ENCODE measurements at regions not wholly inside any gene's neighbourhood (a gene's known extent, or its start where the extent isn't known, plus 50 kb on each side); places are given as distances from the start of the nearest gene placed in this dataset.
"Not testable (repeated sequence)": the region's sequence is repeated elsewhere in the genome, so short reads cannot be mapped to it uniquely, and the experiment has no call there.

DNA sequence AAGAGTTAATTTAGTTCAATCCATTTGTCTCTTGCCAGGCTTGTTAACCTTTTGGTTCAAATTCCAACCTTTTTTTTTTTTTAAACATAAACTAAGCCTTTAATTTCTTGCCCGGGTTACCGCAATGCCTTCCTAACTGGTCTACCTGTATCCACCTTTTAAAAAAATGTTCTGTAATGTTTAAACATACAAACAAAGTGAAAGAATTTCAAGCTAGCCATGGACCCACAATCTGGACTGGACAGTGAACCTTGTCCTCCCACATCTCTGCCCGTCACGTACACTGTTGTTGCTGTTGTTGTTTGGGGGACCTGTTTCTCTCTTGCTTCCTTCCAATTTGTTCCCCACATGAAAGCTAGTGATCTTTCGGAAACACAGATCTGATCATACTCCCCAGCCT lies 724.7 kb upstream of the AUTS2 start:
- H3K27me3 ChIP-seq (ENCODE audit: control insufficient read depth, insufficient read depth, low read length) = no peaks in the 10 kb centered on the region
- no peaks in the 10 kb centered on the region for H3K79me2 ChIP-seq
- TF ChIP-seq, protein P1, sequence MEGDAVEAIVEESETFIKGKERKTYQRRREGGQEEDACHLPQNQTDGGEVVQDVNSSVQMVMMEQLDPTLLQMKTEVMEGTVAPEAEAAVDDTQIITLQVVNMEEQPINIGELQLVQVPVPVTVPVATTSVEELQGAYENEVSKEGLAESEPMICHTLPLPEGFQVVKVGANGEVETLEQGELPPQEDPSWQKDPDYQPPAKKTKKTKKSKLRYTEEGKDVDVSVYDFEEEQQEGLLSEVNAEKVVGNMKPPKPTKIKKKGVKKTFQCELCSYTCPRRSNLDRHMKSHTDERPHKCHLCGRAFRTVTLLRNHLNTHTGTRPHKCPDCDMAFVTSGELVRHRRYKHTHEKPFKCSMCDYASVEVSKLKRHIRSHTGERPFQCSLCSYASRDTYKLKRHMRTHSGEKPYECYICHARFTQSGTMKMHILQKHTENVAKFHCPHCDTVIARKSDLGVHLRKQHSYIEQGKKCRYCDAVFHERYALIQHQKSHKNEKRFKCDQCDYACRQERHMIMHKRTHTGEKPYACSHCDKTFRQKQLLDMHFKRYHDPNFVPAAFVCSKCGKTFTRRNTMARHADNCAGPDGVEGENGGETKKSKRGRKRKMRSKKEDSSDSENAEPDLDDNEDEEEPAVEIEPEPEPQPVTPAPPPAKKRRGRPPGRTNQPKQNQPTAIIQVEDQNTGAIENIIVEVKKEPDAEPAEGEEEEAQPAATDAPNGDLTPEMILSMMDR (IDR thresholded peaks at IDR 0.05) = no peak
- H3K27ac ChIP-seq = no peak overlapping the region
- no peak overlapping the region for H3K4me2 ChIP-seq (ENCODE audit: low read length)
- H3K4me1 ChIP-seq = no peaks in the 10 kb centered on the region
- no peak overlapping the region for H3K4me3 ChIP-seq (ENCODE audit: low read depth, low read length)
- no peak overlapping the region for H2AFZ ChIP-seq
- H3K9me3 ChIP-seq (ENCODE audit: control insufficient read depth, low read length) = no peaks in the 10 kb centered on the region
- no peaks in the 10 kb centered on the region for H3K36me3 ChIP-seq (ENCODE audit: control insufficient read depth, insufficient read depth, low read length)
- no peak overlapping the region for H3K9ac ChIP-seq

DNA sequence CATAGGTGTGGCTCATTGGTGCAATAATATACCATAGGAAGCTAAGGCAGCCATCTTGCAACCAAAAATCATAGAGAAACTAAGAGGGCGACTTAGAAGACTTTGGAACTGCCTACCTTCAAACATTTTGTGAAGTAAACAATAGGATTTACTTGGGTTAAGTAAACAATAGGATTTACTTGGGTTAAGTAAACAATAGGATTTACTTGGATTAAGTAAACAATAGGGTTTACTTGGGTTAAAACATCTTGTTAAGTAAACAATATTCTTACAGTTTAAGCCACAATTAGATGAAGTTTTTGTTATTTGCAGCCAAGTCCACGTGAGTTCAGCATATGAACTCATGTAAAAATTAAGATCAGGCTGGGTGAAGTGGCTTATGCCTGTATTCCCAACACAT lies 722.4 kb upstream of the AUTS2 start:
- TF ChIP-seq, protein P1 (IDR thresholded peaks at IDR 0.05) = no peak
- Histone ChIP-seq H3K27me3 (ENCODE audit: control insufficient read depth, insufficient read depth, low read length) (no peaks in the 10 kb centered on the region), H3K36me3 (ENCODE audit: control insufficient read depth, insufficient read depth, low read length) (no peaks in the 10 kb centered on the region), H3K27ac (no peak overlapping the region), H3K9ac (no peak overlapping the region), H3K4me1 (no peaks in the 10 kb centered on the region), H3K4me2 (ENCODE audit: low read length) (no peak overlapping the region), H3K79me2 (no peaks in the 10 kb centered on the region), H3K4me3 (ENCODE audit: low read depth, low read length) (no peak overlapping the region), H2AFZ (no peak overlapping the region), H3K9me3 (ENCODE audit: control insufficient read depth, low read length) (no peaks in the 10 kb centered on the region)

DNA sequence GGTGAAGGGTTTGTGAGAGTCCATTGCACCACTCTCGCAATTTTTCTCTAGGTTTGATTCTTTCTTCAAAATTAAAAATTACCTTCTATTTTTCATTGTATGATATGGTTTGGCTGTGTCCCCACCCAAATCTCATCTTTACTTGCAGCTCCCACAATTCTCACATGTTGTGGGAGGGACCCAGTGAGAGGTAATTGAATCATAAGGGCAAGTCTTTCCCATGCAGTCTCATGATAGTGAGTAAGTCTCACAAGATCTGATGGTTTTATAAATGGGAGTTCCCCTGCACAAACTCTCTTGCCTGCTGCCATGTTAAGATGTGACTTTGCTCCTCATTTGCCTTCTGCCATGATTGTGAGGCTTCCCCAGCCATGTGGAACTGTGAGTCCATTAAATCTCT lies 711.2 kb upstream of the AUTS2 start:
- H3K27me3 ChIP-seq (ENCODE audit: control insufficient read depth, insufficient read depth, low read length); H2AFZ ChIP-seq; H3K9ac ChIP-seq; H3K27ac ChIP-seq; H3K9me3 ChIP-seq (ENCODE audit: control insufficient read depth, low read length); H3K36me3 ChIP-seq (ENCODE audit: control insufficient read depth, insufficient read depth, low read length); H3K4me3 ChIP-seq (ENCODE audit: low read depth, low read length); H3K4me1 ChIP-seq; H3K79me2 ChIP-seq; H3K4me2 ChIP-seq (ENCODE audit: low read length): not testable (repeated sequence)

DNA sequence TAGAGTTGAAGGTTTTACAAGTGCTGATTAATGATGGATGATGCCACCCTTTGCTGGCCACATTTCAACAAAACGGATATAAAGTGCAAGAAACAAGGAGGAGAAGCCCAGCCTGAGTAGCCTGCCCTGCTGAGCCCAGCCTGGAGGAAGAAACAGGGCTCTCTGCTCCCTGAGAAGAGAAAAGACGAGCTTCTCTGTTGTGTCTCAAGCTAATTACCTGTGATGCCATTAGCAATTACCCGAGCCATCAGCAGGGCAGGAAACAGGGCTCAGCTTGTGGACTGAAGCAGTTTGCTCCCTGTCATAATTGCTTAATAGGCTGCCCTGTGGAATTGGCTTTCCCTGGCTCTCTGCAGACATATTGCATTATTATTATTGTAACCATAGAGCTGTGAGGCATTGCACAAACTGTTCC lies 709.3 kb upstream of the AUTS2 start:
- H3K27me3 ChIP-seq (ENCODE audit: control insufficient read depth, insufficient read depth, low read length) = no peaks in the 10 kb centered on the region
- H3K4me1 ChIP-seq = no peaks in the 10 kb centered on the region
- no peaks in the 10 kb centered on the region for H3K9me3 ChIP-seq (ENCODE audit: control insufficient read depth, low read length)
- no peak overlapping the region for H2AFZ ChIP-seq
- no peak overlapping the region for H3K27ac ChIP-seq
- no peaks in the 10 kb centered on the region for H3K36me3 ChIP-seq (ENCODE audit: control insufficient read depth, insufficient read depth, low read length)
- no peak overlapping the region for H3K4me3 ChIP-seq (ENCODE audit: low read depth, low read length)
- TF ChIP-seq, protein P1 (IDR thresholded peaks at IDR 0.05) = no peak
- H3K79me2 ChIP-seq = no peaks in the 10 kb centered on the region
- no peak overlapping the region for H3K9ac ChIP-seq
- no peak overlapping the region for H3K4me2 ChIP-seq (ENCODE audit: low read length)

DNA sequence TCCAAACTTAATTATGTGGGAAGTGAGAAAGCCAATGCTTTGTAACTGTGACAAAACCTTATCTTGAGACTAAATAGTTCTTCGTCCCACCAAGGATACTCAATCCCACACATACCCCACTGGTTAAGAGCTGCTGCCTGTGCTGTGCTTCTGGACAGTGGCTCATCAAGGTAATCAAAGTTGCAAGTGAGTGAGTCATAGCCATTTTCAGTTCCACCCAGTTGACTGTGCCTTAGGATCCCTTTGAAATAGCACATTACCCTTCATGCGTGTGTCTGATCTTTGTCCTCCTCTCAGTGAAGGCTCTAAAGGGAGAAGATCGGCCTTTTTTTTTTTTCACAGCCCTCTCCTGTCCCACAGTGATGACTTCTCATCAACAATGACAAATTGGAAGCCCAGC lies 706.0 kb upstream of the AUTS2 start:
- Histone ChIP-seq H3K79me2 (no peaks in the 10 kb centered on the region), H3K27me3 (ENCODE audit: control insufficient read depth, insufficient read depth, low read length) (no peaks in the 10 kb centered on the region), H2AFZ (no peak overlapping the region), H3K9me3 (ENCODE audit: control insufficient read depth, low read length) (no peaks in the 10 kb centered on the region), H3K36me3 (ENCODE audit: control insufficient read depth, insufficient read depth, low read length) (no peaks in the 10 kb centered on the region), H3K4me1 (no peaks in the 10 kb centered on the region), H3K9ac (no peak overlapping the region), H3K4me2 (ENCODE audit: low read length) (no peak overlapping the region), H3K4me3 (ENCODE audit: low read depth, low read length) (no peak overlapping the region), H3K27ac (no peak overlapping the region)
- TF ChIP-seq, protein P1 (IDR thresholded peaks at IDR 0.05) = no peak
